GM12865 (cell line): ENCODE measurements at regions not wholly inside any gene's neighbourhood (a gene's known extent, or its start where the extent isn't known, plus 50 kb on each side); places are given as distances from the start of the nearest gene placed in this dataset.
"Not testable (repeated sequence)": the region's sequence is repeated elsewhere in the genome, so short reads cannot be mapped to it uniquely, and the experiment has no call there.

Source experiments
- DNase-seq: peaks from one replicate; pipeline ENCODE4 v3.0.0; 2010; ENCODE audit warnings: low read depth
- H3K4me3 ChIP-seq: 2 replicates; pipeline ENCODE4 v1.5.1; 2011; ENCODE audit warnings: mild to moderate bottlenecking, low read depth, low read length, control low read depth
- TF ChIP-seq, protein P1 (sequence below): IDR thresholded peaks from 2 replicates; pipeline ENCODE4 v1.5.1; 2011; ENCODE audit warnings: low read length, control low read depth, low read depth, inconsistent platforms; ENCODE audit not compliant: insufficient read depth; ENCODE audit errors: missing control alignments

- no peak for DNase-seq
- TF ChIP-seq, protein P1, sequence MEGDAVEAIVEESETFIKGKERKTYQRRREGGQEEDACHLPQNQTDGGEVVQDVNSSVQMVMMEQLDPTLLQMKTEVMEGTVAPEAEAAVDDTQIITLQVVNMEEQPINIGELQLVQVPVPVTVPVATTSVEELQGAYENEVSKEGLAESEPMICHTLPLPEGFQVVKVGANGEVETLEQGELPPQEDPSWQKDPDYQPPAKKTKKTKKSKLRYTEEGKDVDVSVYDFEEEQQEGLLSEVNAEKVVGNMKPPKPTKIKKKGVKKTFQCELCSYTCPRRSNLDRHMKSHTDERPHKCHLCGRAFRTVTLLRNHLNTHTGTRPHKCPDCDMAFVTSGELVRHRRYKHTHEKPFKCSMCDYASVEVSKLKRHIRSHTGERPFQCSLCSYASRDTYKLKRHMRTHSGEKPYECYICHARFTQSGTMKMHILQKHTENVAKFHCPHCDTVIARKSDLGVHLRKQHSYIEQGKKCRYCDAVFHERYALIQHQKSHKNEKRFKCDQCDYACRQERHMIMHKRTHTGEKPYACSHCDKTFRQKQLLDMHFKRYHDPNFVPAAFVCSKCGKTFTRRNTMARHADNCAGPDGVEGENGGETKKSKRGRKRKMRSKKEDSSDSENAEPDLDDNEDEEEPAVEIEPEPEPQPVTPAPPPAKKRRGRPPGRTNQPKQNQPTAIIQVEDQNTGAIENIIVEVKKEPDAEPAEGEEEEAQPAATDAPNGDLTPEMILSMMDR = no peak
- no peak overlapping the region for H3K4me3 ChIP-seq
Observed at GRCh38 chr17:20783091-20783490, 203.6 kb downstream of the CDRT15L2 start.

GRCh38 chr17:20784100-20784665 is 204.7 kb downstream of the CDRT15L2 start:
- TF ChIP-seq, protein P1 = no peak

DNA sequence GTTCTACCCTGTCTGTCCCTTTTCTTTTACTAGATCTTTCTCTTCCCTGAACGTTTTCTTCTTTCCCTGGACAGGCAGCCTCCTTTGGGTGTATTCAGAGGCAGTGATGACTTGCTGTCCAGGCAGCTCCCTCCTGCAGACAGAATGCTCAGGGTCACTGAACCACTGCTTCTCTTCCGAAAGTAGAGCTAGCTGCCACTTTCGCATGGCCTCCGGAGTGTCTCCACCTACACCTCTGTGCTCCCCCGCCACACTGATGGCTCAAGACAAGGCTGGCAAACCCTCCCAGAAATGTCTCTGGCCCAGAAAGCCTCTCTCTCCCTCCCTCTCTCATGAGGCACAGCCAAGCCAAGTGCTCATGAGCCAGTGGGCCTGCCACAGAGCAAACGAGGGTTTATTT is 207.8 kb downstream of the CDRT15L2 start:
- TF ChIP-seq, protein P1 = no peak

More at GRCh38 chr17:20784100-20784665, 204.7 kb downstream of the CDRT15L2 start:
- no peak for DNase-seq
- no peak overlapping the region for H3K4me3 ChIP-seq

GRCh38 chr17:20791626-20792025 is 212.1 kb downstream of the CDRT15L2 start:
- H3K4me3 ChIP-seq = no peak overlapping the region
- TF ChIP-seq, protein P1 = no peak
- DNase-seq = no peak

More for the DNA sequence above, 207.8 kb downstream of the CDRT15L2 start:
- H3K4me3 ChIP-seq = no peak overlapping the region
- DNase-seq = no peak

DNA sequence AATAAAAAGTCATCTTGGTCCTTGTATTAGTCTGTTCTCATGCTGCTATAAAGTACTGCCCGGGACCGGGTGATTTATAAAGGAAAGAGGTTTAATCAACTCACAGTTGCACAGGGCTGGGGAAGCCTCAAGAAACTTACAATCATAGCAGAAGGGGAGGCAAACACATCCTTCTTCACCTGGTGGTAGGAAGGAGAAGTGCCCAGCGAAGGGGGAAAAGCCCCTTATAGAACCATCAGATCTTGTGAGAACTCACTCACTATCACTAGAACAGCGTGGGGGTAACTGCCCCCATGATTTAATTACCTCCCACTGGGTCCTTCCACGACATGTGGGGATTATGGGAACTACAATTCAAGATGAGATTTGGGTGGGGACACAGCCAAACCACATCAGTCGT is 215.0 kb downstream of the CDRT15L2 start:
- not testable (repeated sequence) for H3K4me3 ChIP-seq, DNase-seq

GRCh38 chr17:20797292-20797691 is 217.8 kb downstream of the CDRT15L2 start:
- DNase-seq = no peak
- TF ChIP-seq, protein P1 = no peak
- H3K4me3 ChIP-seq = no peak overlapping the region

GRCh38 chr17:20800146-20800545 is 220.6 kb downstream of the CDRT15L2 start:
- TF ChIP-seq, protein P1 = no peak
- DNase-seq = no peak
- no peak overlapping the region for H3K4me3 ChIP-seq
